NCI-H82 (cell line): ENCODE measurements at regions not wholly inside any gene's neighbourhood (a gene's known extent, or its start where the extent isn't known, plus 50 kb on each side); places are given as distances from the start of the nearest gene placed in this dataset.
"Not testable (repeated sequence)": the region's sequence is repeated elsewhere in the genome, so short reads cannot be mapped to it uniquely, and the experiment has no call there.

ENCODE experiments used
- DNase-seq: peaks from one replicate; lab custom pipeline; 2025; lab: John Stamatoyannopoulos, UW

DNA sequence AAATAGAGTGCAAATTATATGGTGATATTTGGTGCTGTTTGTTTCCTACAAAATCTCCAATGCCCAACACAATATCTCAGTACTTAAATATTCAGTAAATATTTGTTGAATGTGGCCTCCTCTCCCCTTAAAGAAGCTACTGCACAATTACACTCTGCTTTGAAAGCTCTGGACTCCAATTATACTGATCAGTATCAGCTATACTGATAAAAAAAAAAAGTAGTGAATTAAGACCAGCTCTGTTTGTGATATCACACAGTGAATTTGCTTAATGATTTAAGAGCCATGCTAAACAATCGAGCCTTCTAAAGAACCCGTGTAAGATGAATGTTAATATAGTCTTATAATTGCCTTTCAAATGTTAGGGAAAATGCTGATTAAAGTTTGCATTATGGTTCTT lies 543.2 kb upstream of the API5 start:
- DNase-seq, result no peak

DNA sequence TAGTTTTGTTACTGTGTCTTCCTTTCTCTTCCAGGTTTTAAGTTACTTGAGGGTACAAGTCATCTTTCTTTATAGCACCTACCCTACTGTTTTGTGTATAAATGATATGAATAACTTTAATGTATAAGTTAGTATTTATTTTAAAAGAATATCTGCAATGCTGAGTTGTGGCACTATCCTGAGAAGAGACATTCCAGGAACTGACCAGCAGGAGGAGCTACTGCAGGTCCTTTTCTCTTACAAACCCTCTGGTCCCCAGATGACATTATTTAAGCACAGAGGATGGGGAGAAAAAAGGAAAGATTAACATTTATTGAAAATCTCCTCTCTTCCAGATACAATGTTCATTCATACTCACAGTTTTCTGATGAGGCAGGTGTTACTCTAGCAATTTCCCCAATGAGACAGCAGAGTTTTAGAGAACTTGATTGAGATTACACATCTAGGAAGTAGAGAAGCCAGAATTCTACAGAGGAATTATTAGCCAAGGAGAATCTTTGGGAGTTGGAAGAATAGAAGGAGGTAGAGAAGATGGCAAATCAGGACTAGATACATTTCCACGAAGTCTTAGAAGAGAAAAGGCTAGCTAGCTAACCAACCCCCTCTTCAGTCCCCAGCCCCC lies 541.2 kb upstream of the API5 start:
- DNase-seq, result peak; percentile 50

DNA sequence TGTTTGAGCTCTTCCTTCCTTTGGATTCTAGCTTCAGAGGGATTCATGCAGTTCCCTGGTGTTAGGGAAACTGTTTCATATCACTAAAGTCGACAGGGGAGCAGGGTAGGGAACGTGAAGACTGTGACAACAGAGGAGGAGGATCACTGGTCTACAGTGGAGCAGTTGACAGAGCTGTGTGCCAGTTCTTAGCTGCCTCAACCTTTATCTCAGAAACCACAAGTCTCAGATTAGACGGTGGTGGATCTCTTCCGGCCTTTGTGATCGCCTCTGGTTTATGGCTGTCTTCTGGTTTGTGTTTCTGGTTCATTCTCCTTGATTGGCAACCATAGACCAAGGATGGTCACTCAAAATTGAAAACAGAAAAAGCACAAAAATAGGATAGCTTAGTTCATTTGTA lies 538.9 kb upstream of the API5 start:
- DNase-seq, result no peak

DNA sequence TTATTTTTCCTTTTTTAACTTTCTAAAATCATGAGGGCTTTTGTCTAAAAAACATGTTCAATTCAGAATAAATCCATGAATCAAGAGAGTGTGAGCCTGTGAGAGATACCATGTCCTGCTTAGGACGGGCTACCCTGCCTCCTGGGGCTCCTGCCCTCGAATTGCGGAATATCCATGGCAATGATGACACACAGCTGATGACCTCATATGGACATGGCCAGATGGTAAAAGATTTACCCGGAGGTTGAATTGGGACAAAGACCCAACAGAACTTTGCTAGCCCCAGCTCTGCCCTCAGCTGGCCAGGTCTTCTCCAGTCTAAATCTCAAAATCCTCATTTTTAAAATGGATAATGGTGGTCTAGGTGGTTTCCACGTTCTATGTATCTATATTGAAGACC lies 538.1 kb upstream of the API5 start:
- no peak for DNase-seq

DNA sequence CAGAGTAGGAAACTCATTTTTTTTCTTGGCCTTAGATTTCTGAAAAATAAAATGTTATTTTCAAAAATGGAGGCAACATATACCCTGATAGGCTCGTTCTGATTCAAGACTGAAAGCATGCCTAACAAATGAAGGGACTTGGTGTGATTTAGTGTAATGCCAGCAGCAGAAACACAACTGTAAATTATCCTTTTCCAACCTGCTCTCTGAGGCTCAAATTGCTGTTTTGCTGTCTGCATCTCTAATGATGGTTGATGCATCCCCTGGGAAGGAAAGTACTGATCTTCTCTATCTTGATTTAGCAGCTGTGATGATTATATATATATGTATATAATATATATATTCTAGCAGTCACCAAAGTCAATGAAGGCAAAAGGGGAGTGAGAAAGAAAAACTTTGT lies 537.2 kb upstream of the API5 start:
- no peak for DNase-seq

DNA sequence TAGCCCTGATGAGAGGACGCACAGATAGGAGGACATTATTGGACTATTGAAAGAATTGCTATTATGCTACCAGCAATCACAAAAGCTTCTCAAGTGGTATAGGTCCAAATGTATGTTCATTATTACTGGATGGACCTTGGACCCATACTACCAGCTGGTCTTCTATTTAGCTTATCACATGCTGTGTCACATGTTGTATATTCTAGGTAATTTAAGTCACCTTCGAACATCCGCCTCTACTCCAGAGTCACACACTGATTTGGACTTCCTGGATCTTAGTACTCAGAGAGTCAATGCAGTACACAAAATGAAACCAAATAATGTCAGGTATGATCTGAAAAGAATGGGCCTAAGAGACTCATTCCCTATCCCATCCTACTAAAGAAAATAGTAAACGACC lies 534.0 kb upstream of the API5 start:
- no peak for DNase-seq

DNA sequence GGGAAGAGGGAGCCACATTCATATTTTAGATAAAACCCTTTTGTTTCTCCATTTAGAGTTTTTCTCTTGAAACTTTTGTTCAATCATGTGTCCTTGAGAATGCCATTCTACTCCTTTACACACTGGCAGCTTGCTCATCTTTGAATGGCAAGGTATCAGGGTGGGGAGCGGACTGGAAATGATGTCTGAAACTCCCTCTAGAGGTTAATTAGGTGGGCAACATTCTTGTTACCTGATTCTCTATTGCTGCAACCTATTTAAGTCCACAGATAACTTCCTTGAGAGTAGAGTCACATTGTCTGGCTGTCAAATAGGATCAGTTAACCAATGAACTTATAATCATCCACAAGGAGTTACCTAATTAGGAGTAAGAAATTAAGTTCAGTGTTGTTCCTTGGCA lies 533.6 kb upstream of the API5 start:
- DNase-seq, result peak; percentile 26

DNA sequence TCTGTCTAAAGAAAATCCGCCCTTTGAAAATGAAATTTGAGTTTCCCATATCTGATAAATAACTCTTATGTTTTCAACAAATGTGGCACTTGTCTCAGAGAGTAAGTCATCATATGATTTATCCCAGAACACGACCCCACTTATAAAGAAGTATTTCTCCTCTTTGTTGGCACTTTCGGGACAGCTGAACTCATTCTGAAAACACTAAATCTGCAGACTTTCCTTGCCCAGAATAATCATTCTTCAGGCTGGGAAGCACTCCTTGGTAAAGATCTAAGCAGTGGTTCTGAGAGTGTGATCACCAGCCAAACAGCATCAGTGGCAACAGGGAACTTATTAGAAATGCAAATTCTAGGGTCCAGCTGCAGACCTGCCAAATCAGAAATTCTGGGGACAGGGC lies 532.2 kb upstream of the API5 start:
- no peak for DNase-seq

DNA sequence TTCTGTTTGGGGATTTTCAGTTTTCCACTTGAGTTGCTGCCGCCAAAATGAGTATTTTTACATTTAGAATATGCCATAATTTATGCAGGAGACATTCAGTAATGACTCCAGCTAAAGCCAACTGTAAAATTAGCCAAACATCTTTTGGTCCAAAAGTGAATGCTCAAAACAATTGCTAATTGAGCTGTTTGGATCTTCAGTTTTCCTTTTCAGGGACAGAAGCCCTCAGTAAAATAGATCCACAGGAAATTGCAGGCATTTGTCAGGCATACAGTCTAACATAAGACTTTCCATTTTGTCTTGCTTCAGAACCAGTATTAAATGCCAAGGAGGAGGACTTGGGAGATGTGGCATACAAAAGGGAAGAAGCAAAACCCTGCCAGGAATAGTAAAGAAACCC lies 524.8 kb upstream of the API5 start:
- no peak for DNase-seq

DNA sequence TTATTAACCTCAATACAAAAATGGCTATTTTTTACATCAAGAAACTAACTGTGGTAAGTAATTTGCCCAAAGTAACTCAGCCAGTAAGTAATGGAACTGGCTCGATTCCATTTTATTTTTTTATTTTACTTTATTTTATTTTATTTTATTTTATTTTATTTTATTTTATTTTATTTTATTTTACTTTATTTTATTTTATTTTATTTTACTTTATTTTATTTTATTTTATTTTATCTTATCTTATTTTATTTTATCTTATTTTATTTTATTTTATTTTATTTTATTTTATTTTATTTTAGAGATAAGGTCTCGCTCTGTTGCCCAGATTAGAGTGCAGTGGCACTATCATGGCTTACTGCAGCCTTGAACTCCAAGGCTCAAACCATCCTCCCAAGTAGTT lies 516.3 kb upstream of the API5 start:
- not testable (repeated sequence) for DNase-seq

DNA sequence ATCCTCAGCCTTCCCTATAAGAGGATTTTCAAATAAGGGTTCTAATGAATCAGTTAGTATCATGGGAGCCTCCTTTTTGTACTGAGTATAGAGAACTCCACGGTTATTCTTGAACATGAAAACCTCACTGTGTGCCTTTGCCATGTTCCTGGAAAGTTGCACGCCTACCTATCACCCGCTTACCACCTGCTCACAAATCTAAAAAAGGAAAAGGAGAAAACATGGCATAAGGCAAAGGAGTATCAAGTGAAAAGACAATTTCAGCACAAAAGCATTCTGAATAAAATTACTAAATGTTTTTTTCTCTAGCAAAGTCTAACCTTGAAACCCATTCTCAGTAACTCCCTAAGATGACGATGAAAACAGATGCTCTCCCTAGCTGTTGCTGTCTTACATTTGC lies 511.8 kb upstream of the API5 start:
- no peak for DNase-seq

DNA sequence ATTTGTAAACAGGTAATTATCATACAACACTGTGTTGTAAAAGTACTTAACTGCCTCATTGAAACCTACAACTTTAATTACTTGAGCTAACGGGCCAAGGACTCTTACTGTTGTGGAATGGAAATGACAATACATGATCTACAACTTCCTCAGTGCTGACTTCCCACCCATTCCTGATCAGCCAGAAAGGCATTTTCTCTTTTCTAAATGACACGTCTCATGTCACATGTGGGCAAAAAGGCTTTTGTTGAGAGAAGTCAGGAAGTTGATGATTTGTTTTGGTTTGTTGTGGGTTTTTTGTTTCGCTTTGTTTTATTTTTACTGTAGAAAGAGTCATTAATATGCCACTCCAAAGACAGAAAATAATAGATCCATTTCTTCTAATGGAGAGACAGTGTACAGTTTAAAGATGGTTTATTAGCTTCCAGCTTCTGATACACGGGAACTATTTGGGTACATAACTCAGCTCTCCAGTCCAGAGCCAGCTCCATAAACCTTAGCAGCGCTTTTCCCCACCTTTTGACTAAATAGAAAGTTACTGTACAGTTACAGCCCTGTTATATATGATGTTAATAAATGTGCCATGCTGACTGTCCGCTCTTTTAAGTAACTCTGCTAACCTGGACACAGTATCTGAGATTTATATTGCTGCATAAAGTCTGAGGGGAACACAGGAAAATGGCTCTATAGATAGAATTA lies 509.4 kb upstream of the API5 start:
- DNase-seq, result no peak

DNA sequence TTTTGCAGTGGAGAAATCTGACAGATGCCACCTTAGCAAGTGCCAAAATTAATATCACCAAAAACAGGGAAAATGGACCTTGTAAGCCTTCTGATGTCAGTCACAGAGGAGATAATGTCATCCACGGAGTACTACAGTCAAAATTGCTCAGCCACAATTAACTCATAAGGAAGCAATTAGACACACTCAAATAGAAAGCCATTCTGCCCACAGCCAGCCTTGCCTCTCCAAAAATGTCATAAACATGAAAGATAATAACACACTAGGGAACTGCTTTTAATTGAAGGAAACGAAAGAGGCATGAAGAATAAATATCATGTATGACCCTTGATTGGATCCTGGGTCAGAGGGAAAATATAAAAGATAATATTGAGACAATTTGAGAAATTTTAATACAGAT lies 505.6 kb upstream of the API5 start:
- no peak for DNase-seq

DNA sequence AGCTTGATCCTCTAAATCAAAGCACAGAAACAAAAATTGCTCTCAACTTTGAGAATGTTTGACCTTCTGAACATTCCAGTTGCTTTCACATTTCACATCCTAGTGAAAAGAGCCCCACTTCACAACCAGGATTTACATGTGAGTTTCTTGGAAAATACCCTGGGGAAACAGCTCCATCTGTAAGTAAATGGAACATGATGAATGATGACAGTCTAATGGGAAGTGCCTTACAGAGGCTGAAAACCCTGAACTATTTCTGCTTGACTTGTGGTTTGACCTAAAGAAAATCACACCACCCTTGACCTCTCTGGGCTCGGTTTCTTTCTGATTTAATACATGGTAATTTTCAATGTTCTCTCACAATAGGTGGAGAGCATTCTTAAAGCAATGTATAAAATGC lies 499.4 kb upstream of the API5 start:
- DNase-seq, result no peak

DNA sequence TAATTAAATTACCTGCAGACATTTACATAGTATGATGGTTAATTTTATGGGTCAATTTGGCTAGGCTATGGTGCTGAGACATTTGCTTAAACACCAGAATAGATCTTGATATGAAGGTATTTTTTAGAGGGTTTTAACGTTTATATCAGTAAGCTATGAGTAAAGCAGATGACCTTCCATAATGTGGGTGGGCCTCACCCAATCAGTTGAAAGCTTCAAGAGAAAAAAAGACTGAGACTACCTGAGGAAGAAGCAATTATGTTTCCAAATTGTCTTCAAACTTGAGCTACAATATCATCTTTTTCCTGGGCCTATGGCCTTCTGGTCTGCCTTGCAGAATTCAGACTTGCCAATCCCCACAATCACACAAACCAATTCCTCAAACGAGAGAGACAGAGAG lies 498.8 kb upstream of the API5 start:
- no peak for DNase-seq

DNA sequence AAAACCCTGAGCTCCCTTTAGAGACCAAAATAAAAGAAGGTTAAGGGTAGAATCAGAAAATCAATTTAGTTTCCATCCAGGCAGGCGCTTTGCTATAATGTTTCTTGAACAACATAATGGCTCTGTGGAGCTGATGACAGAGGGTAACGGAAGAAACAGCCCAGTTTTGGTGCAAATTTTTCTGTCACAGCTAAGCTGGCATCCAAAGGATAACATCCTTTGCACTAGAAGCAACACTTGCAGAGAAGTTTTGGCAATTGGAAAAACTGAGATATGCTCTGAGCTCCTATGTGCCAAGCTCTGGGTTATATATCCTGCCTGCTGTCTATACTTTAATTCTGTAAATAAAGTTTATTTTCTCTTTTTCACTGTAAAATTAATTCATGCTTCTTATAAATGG lies 495.3 kb upstream of the API5 start:
- DNase-seq, result no peak

DNA sequence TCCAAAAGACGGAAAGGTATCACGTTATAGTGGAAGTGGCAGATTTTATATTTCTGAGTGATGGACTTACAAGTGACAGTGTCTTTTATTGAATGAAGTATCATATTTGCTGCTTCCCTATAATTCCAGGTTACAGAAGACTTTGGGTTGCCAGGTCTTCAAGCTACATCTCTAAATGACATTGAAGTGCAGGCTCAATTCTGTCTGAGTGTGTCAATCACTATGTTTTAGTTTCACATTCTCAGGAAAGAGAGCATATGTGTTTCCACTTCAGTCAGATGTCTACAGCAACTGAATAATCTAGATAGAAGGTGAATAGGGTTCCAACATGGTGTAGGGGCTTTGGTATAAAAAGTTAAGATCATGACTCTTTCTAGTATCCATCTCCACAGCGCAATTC lies 492.7 kb upstream of the API5 start:
- DNase-seq, result no peak

DNA sequence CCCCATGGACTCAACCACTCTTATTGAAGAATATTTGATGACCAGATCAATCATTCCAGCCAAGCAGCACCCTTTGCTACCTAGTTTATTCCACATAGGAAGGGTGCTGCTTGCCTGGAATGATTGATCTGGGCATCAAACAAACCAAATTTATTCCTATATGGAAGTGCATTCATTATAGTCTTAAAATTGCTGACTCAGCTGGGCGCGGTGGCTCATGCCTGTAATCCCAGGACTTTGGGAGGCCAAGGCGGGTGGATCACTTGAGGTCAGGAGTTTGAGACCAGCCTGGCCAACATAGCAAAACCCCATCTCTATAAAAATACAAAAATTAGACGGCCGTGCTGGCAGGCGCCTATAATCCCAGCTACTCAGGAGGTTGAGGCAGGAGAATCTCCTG lies 489.6 kb upstream of the API5 start:
- not testable (repeated sequence) for DNase-seq

DNA sequence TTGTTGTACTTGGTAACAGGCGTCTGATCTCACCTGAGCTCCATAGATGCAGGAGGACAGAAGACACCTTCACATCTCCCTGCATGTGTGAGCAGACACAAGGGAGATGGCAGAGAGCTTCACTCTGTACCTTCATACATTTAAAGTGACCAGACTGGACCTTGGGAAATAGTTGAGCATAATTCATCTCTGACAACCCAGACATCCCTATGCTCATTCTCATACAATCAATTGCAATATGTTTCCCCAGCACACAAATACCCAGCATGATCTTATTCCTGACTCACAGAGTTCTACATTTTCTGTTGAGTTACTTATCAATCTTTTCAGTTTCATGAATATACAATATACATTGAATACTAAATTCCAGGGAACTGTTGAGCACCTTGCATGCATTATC lies 488.2 kb upstream of the API5 start:
- no peak for DNase-seq

DNA sequence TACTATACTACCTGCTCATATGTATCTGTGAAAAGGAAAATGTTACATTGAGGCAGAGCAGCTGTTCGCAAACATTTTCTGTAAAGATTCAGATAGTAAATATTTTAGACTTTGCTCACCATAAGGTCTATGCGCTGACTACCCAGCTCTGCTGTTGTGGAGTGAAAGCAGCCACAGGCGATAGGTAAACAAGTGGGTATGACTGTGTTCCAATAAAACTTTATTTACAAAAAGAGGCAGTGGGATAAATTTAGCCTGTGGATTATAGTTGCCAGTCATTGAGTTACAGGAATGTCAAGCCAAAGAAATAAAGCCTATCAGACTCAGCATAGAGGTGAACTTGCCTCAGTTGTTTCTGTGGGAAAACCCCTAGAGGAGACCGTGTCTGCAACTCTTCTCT lies 487.7 kb upstream of the API5 start:
- DNase-seq, result no peak

DNA sequence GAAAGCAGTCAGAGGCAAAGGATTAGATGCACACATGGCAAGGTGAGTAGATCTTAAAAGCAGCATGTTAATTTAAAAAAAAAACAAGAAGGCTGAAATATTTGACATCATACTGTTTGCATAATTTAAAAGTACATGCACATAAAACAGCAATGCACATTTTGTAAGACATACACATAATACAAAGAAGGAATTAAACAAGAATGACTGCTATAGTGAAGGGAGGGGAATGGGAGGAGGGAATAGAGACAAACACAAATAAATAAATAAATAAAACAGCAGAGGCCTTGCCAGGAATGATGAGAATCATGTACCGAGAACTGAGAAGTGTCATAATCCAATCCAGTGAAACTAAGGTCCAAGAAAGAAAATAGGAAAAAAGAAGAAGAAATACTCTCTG lies 486.2 kb upstream of the API5 start:
- DNase-seq, result no peak

DNA sequence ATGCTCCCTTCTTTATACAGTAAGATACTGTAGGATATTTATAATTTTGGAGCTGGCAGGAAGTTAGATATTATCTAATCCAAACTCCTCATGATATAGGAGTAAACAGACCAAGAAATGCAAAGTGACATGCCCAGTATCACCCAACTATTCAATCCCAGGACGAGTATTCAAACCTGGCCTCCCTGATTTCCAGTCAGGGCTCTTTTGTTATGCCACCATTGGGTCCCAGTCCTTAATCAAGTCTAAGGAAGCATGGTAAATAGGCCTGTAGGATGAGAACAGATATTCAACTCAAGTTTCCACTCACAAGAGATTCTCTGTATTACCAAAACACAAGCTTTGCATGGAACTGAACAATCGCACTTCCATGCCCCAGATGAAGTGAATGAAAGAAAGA lies 484.0 kb upstream of the API5 start:
- no peak for DNase-seq

DNA sequence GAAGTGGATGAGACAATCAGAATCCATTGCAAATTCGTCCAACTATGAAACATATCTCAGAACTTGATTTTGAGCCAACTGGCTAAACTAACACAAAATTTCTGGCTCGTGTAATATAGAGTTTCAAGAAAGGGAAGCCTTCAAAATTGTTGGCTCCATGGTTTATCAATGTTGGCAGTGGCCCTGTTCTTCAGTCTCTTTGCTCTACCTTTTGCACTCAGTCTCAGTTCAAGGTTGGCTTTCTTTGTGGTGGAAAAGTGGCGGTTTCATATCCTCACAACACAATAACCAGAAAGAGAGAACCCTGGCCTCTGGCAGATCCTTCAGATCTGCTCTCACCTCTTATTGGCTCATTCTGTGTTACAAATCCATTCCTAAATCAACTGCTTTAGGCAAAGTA lies 473.8 kb upstream of the API5 start:
- no peak for DNase-seq

DNA sequence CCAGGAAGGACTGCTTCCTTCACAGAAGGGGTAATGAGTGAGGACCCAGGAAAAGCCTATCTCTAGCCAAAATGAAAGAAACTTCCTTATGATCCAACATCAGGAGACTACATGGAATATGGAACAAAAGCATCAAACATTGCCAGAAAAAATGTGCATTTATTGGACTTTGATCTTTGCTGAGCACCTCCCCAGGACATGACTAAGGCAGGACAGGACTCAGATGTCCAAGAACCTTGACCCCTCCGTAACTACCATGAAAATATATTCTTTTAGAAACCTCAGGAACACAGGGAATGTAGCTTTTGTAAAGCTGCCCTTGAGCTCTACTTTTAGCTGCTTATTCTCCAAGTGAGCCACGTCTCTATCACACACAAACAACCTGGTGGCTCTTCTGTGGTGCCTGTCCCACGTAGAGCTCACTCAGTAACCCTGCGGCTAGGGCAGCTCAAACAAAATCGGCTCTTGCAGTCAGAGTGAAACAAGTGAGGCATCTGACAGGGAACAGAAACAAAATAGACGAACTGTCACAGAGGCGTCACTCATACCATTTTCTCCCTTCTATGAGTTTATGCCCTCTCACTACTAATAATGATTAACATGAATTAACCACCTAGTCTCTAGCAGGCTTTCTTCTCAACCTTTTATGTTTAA lies 471.5 kb upstream of the API5 start:
- no peak for DNase-seq
